Stomach (tissue), 4 donors: ENCODE measurements at regions not wholly inside any gene's neighbourhood (a gene's known extent, or its start where the extent isn't known, plus 50 kb on each side); places are given as distances from the start of the nearest gene placed in this dataset.

Experiments
- POLR2A ChIP-seq, 4 donors: fragments of 450-650 bp; IDR thresholded peaks; one replicate each; pipeline ENCODE4 v1.6.1; 2016; ENCODE audit warnings: antibody characterized with exemption in 4 of 4, control low read depth in 2 of 4, mild to moderate bottlenecking in 1 of 4, moderate library complexity in 1 of 4
- POLR2AphosphoS5 ChIP-seq, 3 donors: sonication (generic); formaldehyde crosslinking; IDR thresholded peaks; one replicate each; pipeline ENCODE4 v1.6.1; 2016; ENCODE audit warnings: antibody characterized with exemption in 3 of 3
- TF ChIP-seq, protein P1 (sequence below), 7 experiments: fragments of 450-650 bp in 4 of 7; fragments of 200-600 bp in 3 of 7; sonication (generic) in 3 of 7; IDR thresholded peaks; one replicate each; pipeline ENCODE4 v1.5.1; 2016 to 2019; ENCODE audit warnings: antibody characterized with exemption in 7 of 7, control low read depth in 2 of 7, mild to moderate bottlenecking in 1 of 7

DNA sequence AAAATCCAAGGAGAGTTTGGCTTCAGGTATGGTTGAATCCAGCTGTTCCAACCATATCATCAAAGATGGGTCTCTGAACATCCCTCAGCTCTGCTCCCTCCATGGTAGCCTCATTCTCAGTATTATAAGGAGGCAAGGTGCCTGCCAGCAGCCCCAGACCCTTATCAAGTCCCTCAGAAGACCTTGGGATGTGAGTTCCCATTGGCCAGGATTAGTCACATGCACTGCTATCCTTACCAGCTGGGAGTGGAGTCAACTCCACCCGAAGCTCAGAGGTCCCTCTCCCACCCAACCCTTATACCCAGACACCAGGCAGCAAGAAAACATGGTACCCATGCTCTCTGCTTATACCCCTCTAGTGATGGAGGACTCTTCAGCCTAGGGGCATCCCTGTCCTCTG, 153.7 kb upstream of the ZBTB40 start:
- TF ChIP-seq POLR2AphosphoS5 (IDR thresholded peaks at IDR 0.05): no peak
- TF ChIP-seq, protein P1, sequence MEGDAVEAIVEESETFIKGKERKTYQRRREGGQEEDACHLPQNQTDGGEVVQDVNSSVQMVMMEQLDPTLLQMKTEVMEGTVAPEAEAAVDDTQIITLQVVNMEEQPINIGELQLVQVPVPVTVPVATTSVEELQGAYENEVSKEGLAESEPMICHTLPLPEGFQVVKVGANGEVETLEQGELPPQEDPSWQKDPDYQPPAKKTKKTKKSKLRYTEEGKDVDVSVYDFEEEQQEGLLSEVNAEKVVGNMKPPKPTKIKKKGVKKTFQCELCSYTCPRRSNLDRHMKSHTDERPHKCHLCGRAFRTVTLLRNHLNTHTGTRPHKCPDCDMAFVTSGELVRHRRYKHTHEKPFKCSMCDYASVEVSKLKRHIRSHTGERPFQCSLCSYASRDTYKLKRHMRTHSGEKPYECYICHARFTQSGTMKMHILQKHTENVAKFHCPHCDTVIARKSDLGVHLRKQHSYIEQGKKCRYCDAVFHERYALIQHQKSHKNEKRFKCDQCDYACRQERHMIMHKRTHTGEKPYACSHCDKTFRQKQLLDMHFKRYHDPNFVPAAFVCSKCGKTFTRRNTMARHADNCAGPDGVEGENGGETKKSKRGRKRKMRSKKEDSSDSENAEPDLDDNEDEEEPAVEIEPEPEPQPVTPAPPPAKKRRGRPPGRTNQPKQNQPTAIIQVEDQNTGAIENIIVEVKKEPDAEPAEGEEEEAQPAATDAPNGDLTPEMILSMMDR (IDR thresholded peaks at IDR 0.05): no peak
- no peak for TF ChIP-seq POLR2A (IDR thresholded peaks at IDR 0.05)
